Cardiac muscle cell (in vitro differentiated cells and primary cell): ENCODE measurements at regions not wholly inside any gene's neighbourhood (a gene's known extent, or its start where the extent isn't known, plus 50 kb on each side); places are given as distances from the start of the nearest gene placed in this dataset.

Experiments used
- DNase-seq, 2 donors: peaks; one replicate each; pipeline versions ENCODE4 v3.0.0 to v3.0.0-alpha.2; 2010 to 2017; ENCODE audit warnings: low read depth in 1 of 2, low spot score in 1 of 2
- H3K27ac ChIP-seq: fragments of 200-600 bp; sonication (generic); 2 replicates; pipeline ENCODE4 v1.5.1; 2016
- H3K27me3 ChIP-seq: fragments of 200-600 bp; sonication (generic); 2 replicates; pipeline ENCODE4 v1.6.0; 2016; ENCODE audit warnings: control low read depth
- H3K36me3 ChIP-seq: fragments of 200-600 bp; sonication (generic); 2 replicates; pipeline ENCODE4 v1.5.1; 2016; ENCODE audit warnings: control low read depth
- H3K4me1 ChIP-seq: fragments of 200-600 bp; sonication (generic); 2 replicates; pipeline ENCODE4 v1.8.1; 2017; ENCODE audit warnings: low read depth, mild to moderate bottlenecking, mixed run types
- H3K4me3 ChIP-seq: fragments of 200-600 bp; sonication (generic); 2 replicates; pipeline ENCODE4 v1.5.1; 2016; ENCODE audit warnings: mild to moderate bottlenecking
- H3K9me3 ChIP-seq: fragments of 200-600 bp; sonication (generic); 2 replicates; pipeline ENCODE4 v1.5.1; 2017; ENCODE audit warnings: low read depth, mild to moderate bottlenecking, control low read depth
- CTCF ChIP-seq: IDR thresholded peaks from 2 replicates; pipeline ENCODE4 v1.5.1; 2012; ENCODE audit warnings: low read depth, mild to moderate bottlenecking, low read length

DNA sequence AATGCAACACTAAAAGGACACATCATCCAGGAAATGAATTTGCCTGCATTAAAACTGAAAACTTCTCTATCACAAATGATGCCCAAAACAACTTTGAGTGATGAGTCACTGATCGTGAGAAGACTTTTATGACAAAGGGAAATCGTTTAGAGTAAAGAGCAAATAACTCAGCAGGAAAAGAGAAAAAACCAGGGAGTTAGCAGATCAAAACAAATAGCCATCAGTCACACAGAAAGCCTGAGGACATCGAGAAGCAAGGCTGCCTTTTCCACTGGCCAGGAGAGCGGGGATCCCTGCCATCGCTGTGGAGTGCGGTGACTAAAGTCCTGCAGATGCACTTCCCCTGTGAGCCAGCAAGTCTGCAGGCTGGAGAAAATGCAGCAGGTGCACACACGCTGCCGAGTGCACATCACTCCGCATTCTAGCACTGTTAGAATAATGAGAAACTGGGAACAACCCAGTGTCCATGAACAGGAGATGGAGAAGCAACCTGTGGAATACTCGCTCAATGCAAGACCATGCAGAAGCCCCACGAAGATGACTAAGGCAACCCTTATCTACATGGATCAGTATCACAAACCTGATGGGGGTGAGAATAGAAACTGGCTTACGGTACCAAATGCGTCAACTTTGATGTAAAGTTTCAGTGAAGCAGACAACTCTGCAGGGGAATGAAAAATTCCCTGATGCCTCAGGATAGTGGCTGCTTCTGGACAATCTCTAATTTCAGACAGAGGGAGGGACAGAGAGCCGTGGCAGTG lies 86.4 kb downstream of the NSMCE3 start:
- H3K27ac ChIP-seq = no peak overlapping the region
- no peaks in the 10 kb centered on the region for H3K9me3 ChIP-seq
- no peak overlapping the region for H3K4me3 ChIP-seq
- TF ChIP-seq CTCF = no peak
- DNase-seq = no peak
- H3K4me1 ChIP-seq = no peaks in the 10 kb centered on the region
- no peaks in the 10 kb centered on the region for H3K36me3 ChIP-seq
- no peaks in the 10 kb centered on the region for H3K27me3 ChIP-seq

DNA sequence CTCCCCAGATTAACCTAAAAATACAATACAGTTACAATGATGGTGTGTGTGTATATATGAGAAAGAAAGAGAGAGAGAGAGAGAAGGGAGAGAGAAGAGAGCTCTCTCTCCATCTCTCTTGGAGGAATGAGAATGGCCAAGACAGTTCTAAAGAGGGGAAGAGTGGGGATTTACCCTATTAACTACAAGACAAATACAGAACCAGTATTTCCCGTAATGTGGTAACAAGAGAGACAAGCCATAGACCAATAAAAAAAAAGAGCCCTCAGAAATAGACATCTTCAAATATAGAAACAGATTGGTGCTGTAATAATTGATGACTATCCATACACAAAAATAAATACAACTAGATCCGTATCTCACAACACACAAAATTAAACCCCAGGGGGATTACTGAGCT lies 87.0 kb downstream of the NSMCE3 start:
- no peaks in the 10 kb centered on the region for H3K9me3 ChIP-seq
- H3K4me3 ChIP-seq = no peak overlapping the region
- no peak for DNase-seq
- no peaks in the 10 kb centered on the region for H3K27me3 ChIP-seq
- no peaks in the 10 kb centered on the region for H3K4me1 ChIP-seq
- no peaks in the 10 kb centered on the region for H3K36me3 ChIP-seq
- H3K27ac ChIP-seq = no peak overlapping the region
- TF ChIP-seq CTCF = no peak

GRCh38 chr15:29172742-29173725 lies 96.6 kb downstream of the NSMCE3 start:
- no peaks in the 10 kb centered on the region for H3K4me1 ChIP-seq
- no peak for TF ChIP-seq CTCF
- H3K27ac ChIP-seq = no peak overlapping the region
- no peaks in the 10 kb centered on the region for H3K9me3 ChIP-seq
- no peaks in the 10 kb centered on the region for H3K27me3 ChIP-seq
- no peak for DNase-seq
- no peak overlapping the region for H3K4me3 ChIP-seq
- no peaks in the 10 kb centered on the region for H3K36me3 ChIP-seq

DNA sequence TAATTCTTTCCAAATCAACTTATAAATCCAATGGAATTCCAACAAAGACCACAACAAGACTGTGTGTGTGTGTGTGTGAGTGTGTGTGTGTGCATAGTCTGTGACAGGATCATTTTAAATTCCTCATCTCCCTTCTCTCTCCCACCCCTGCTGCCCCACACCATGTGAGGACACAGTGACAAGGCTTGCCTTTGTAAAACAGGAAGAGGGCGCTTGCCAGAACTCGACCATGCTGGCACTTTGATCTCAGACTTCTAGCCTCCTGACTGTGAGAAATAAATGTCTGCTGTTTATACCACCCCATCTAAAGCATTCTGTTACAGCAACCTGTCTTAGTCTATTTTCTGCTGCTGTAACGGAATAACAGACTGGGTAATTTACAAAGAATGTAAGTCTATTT lies 99.1 kb downstream of the NSMCE3 start:
- Histone ChIP-seq H3K4me1 (no peaks in the 10 kb centered on the region), H3K27me3 (no peaks in the 10 kb centered on the region), H3K27ac (no peak overlapping the region), H3K4me3 (no peak overlapping the region), H3K9me3 (no peaks in the 10 kb centered on the region), H3K36me3 (no peaks in the 10 kb centered on the region)
- no peak for DNase-seq
- no peak for TF ChIP-seq CTCF
